ENCODE measurements at regions not wholly inside any gene's neighbourhood (a gene's known extent, or its start where the extent isn't known, plus 50 kb on each side); places are given as distances from the start of the nearest gene placed in this dataset.

DNA sequence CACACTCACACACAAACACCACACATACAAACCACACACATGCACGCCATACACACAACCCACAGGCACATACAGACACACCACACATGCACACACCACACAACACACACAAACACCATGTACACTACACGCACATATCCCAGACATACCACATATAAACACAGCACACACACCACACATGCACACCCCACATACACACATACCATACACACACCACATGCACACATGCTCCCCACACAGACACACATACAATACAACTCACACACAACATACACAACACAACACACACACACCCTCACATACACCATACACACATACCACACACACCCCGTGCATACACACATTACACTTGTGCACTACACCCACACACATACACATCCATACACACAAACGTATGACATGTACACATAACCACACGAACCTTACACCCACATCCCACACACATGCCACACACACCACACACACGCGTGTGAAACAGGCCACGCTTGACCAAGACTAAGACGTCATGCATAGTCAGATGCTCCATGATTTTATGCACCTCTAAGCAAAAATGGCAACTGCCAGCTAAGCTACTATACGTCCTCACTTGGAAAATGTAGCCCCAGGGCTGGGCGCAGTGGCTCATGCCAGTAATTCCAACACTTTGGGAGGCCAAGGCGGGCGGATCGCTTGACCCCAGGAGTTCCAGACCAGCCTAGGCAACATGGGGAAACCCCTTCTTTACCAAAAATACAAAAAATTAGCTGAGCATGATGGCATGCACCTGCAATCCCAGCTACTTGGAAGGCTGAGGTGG is 77.4 kb upstream of the TMPRSS2 start:
- H3K4me1 ChIP-seq (ENCODE audit: control insufficient read depth, insufficient read depth, low read length) = no peaks in the 10 kb centered on the region
- Mint-ChIP-seq H3K4me1 (no peaks in the 10 kb centered on the region), H3K4me3 (no peak overlapping the region), H3K9me3 (no peaks in the 10 kb centered on the region), H3K36me3 (no peaks in the 10 kb centered on the region), H3K27ac (no peak overlapping the region), H3K27me3 (ENCODE audit: low read depth in 2 of 2) (peaks cover 0 to 4% of the 10 kb centered on the region in 2 donors)
- H3K9me3 ChIP-seq (ENCODE audit: control insufficient read depth, insufficient read depth, low read length) = no peaks in the 10 kb centered on the region
- H3K27ac ChIP-seq (ENCODE audit: low read length) = no peak overlapping the region
- DNase-seq (no peak), ATAC-seq (peak in 1 of 3 donors; percentile 18)
- H3K27me3 ChIP-seq (ENCODE audit: control insufficient read depth, insufficient read depth, low read length) = no peaks in the 10 kb centered on the region
- TF ChIP-seq, protein P1, sequence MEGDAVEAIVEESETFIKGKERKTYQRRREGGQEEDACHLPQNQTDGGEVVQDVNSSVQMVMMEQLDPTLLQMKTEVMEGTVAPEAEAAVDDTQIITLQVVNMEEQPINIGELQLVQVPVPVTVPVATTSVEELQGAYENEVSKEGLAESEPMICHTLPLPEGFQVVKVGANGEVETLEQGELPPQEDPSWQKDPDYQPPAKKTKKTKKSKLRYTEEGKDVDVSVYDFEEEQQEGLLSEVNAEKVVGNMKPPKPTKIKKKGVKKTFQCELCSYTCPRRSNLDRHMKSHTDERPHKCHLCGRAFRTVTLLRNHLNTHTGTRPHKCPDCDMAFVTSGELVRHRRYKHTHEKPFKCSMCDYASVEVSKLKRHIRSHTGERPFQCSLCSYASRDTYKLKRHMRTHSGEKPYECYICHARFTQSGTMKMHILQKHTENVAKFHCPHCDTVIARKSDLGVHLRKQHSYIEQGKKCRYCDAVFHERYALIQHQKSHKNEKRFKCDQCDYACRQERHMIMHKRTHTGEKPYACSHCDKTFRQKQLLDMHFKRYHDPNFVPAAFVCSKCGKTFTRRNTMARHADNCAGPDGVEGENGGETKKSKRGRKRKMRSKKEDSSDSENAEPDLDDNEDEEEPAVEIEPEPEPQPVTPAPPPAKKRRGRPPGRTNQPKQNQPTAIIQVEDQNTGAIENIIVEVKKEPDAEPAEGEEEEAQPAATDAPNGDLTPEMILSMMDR (IDR thresholded peaks at IDR 0.05) = no peak
- H3K4me3 ChIP-seq (ENCODE audit: low read length) = no peak overlapping the region
- no peaks in the 10 kb centered on the region for H3K36me3 ChIP-seq (ENCODE audit: control insufficient read depth, insufficient read depth, low read length)
- intact Hi-C loops (cut with micrococcal nuclease) = no loop called here
- 86% methylated on average over 14 of the region's 14 CpGs for WGBS (ENCODE audit: insufficient coverage)

- H3K27me3 ChIP-seq (ENCODE audit: control insufficient read depth, insufficient read depth, low read length) = no peaks in the 10 kb centered on the region
- TF ChIP-seq, protein P1 (IDR thresholded peaks at IDR 0.05) = no peak
- H3K9me3 ChIP-seq (ENCODE audit: control insufficient read depth, insufficient read depth, low read length) = no peaks in the 10 kb centered on the region
- no peak overlapping the region for H3K27ac ChIP-seq (ENCODE audit: low read length)
- no peak for DNase-seq
- Mint-ChIP-seq H3K27ac (no peak overlapping the region), H3K9me3 (no peaks in the 10 kb centered on the region), H3K27me3 (ENCODE audit: low read depth in 2 of 2) (peaks cover 0 to 7% of the 10 kb centered on the region in 2 donors), H3K4me3 (no peak overlapping the region), H3K4me1 (no peaks in the 10 kb centered on the region), H3K36me3 (no peaks in the 10 kb centered on the region)
- intact Hi-C loops (cut with micrococcal nuclease) = no loop called here
- 96% methylated on average over 4 of the region's 4 CpGs for whole genome bisulfite sequencing (ENCODE audit: insufficient coverage)
- no peaks in the 10 kb centered on the region for H3K36me3 ChIP-seq (ENCODE audit: control insufficient read depth, insufficient read depth, low read length)
- H3K4me1 ChIP-seq (ENCODE audit: control insufficient read depth, insufficient read depth, low read length) = no peaks in the 10 kb centered on the region
- H3K4me3 ChIP-seq (ENCODE audit: low read length) = no peak overlapping the region
- peak in 1 of 3 donors; percentile 24 for ATAC-seq
Observed at GRCh38 chr21:41584603-41585176, 76.7 kb upstream of the TMPRSS2 start.

GRCh38 chr21:41583274-41583790 is 75.4 kb upstream of the TMPRSS2 start:
- H3K4me3 Mint-ChIP-seq = no peak overlapping the region
- Histone ChIP-seq H3K36me3 (ENCODE audit: control insufficient read depth, insufficient read depth, low read length) (no peaks in the 10 kb centered on the region), H3K4me3 (ENCODE audit: low read length) (no peak overlapping the region), H3K9me3 (ENCODE audit: control insufficient read depth, insufficient read depth, low read length) (peaks cover 3% of the 10 kb centered on the region), H3K27me3 (ENCODE audit: control insufficient read depth, insufficient read depth, low read length) (no peaks in the 10 kb centered on the region), H3K4me1 (ENCODE audit: control insufficient read depth, insufficient read depth, low read length) (no peaks in the 10 kb centered on the region), H3K27ac (ENCODE audit: low read length) (no peak overlapping the region)
- WGBS (ENCODE audit: insufficient coverage) = 81% methylated on average over 10 of the region's 10 CpGs
- TF ChIP-seq, protein P1 (IDR thresholded peaks at IDR 0.05) = no peak
- H3K9me3 Mint-ChIP-seq = no peaks in the 10 kb centered on the region
- DNase-seq (no peak), ATAC-seq (no peak)
- no peak overlapping the region for H3K27ac Mint-ChIP-seq
- peaks cover 8% of the 10 kb centered on the region for H3K36me3 Mint-ChIP-seq
- intact Hi-C loops (cut with micrococcal nuclease) = no loop called here
- no peaks in the 10 kb centered on the region for H3K4me1 Mint-ChIP-seq
- peaks cover 0 to 7% of the 10 kb centered on the region in 2 donors for H3K27me3 Mint-ChIP-seq (ENCODE audit: low read depth in 2 of 2)
